PC-9 (cell line): ENCODE measurements at regions not wholly inside any gene's neighbourhood (a gene's known extent, or its start where the extent isn't known, plus 50 kb on each side); places are given as distances from the start of the nearest gene placed in this dataset.
A peak's percentile ranks its signal among the peaks of the same experiment; 100 is the strongest.

ENCODE experiments used
- BruUV-seq: library from RNA; stranded (reverse); fragments of 400-500 nt; replicated peaks from 2 replicates; lab custom pipeline; 2021; lab: Mats Ljungman, UMichigan
- CTCF ChIA-PET: fragments of 300-600 bp; sonication (Branson Sonifier 250); formaldehyde crosslinking; loops from one replicate; lab custom pipeline; 2022; ENCODE audit warnings: antibody characterized with exemption; lab: Charles Lee
- POLR2A ChIA-PET: fragments of 300-600 bp; sonication (Branson Sonifier 250); formaldehyde crosslinking; loops from one replicate; lab custom pipeline; 2022; ENCODE audit warnings: antibody characterized with exemption; ENCODE audit not compliant: unreplicated experiment; lab: Charles Lee
- DNase-seq, 2 experiments: peaks; one replicate each; pipeline versions ENCODE4 v3.0.0 to v3.0.0-alpha.2; 2015 to 2022; ENCODE audit warnings: mixed read lengths in 1 of 2
- H2AFZ ChIP-seq: fragments of 200-600 bp; sonication (generic); 2 replicates; pipeline ENCODE4 v1.8.1; 2017; ENCODE audit warnings: antibody characterized with exemption
- H3F3A ChIP-seq: fragments of 200-600 bp; sonication (generic); 2 replicates; pipeline ENCODE4 v1.8.1; 2017; ENCODE audit warnings: antibody characterized with exemption, mild to moderate bottlenecking, low read depth; ENCODE audit not compliant: insufficient read depth
- H3K27ac ChIP-seq: fragments of 200-600 bp; sonication (generic); 2 replicates; pipeline ENCODE4 v1.6.1; 2016; ENCODE audit warnings: mixed run types
- H3K27me3 ChIP-seq: fragments of 200-600 bp; sonication (generic); 2 replicates; pipeline ENCODE4 v1.6.1; 2016; ENCODE audit warnings: low read depth, mixed run types; ENCODE audit not compliant: insufficient read depth
- H3K36me3 ChIP-seq: fragments of 200-600 bp; sonication (generic); 2 replicates; pipeline ENCODE4 v1.6.1; 2016; ENCODE audit warnings: low read depth, mixed run types
- H3K4me1 ChIP-seq: fragments of 200-600 bp; sonication (generic); replicated peaks from 2 replicates; pipeline ENCODE4 v1.6.1; 2016; ENCODE audit warnings: mixed run types; ENCODE audit not compliant: insufficient read depth
- H3K4me2 ChIP-seq: fragments of 200-600 bp; sonication (generic); 2 replicates; pipeline ENCODE4 v1.6.1; 2017; ENCODE audit warnings: mixed run types
- H3K4me3 ChIP-seq: fragments of 200-600 bp; sonication (generic); 2 replicates; pipeline ENCODE4 v1.6.1; 2016; ENCODE audit warnings: mixed run types
- H3K79me2 ChIP-seq: fragments of 200-600 bp; sonication (generic); 2 replicates; pipeline ENCODE4 v1.6.1; 2017; ENCODE audit warnings: low read depth, mixed run types
- H3K9me2 ChIP-seq: fragments of 200-600 bp; sonication (generic); 2 replicates; pipeline ENCODE4 v1.8.1; 2017; ENCODE audit warnings: mild to moderate bottlenecking; ENCODE audit not compliant: insufficient read depth
- H3K9me3 ChIP-seq: fragments of 200-600 bp; sonication (generic); 2 replicates; pipeline ENCODE4 v1.8.1; 2016; ENCODE audit warnings: low read depth; ENCODE audit not compliant: insufficient read depth
- H4K20me1 ChIP-seq: fragments of 200-600 bp; sonication (generic); 2 replicates; pipeline ENCODE4 v1.8.1; 2017; ENCODE audit not compliant: insufficient read depth
- CTCF ChIP-seq: fragments of 200-600 bp; sonication (generic); conservative IDR thresholded peaks from 2 replicates; pipeline ENCODE4 v1.6.1; 2017; ENCODE audit warnings: mixed run types, antibody characterized with exemption, mild to moderate bottlenecking, moderate library complexity
- EZH2 ChIP-seq: fragments of 200-600 bp; sonication (generic); IDR thresholded peaks from 2 replicates; pipeline ENCODE4 v1.8.0; 2017; ENCODE audit warnings: antibody characterized with exemption, low read depth
- intact Hi-C: fragments of 100-400 bp; cut with micrococcal nuclease; formaldehyde crosslinking; loops from one replicate; pipeline ENCODE4 v1.10.0; 2022; ENCODE audit not compliant: unreplicated experiment

DNA sequence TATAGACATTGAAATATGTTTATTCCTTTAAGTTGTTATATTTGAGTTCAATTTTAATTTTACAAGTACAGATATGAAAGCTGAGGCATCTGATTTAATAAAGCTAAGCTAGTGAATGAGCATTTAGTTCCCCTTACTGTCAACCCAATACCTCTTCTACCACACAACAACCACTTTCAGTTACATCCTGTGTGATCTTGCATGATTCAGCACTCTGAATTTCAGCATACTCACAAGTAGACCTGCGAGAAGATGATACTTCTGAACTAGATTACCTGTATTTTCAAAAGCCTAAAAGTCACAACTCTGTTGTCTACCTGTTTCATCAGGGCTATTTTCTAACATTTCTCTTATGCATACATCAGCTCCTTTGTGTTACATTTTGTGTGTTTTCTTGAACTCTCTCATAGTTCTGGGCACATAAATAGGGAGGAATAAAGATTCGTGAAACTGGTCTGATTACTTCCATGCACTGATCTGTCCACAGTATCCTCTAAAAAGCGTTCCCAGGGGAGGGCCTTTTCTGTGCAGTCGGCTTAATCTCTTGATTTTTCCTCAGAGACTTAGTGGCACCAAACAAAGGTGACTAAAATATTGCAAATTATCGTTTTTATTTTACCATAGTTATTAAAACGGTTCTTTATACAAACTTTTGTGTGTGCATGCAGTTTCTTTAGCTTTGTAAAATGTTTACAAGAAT, 2025.5 kb upstream of the NUDT12 start:
- Histone ChIP-seq H3K27ac (no peak overlapping the region), H4K20me1 (no peaks in the 10 kb centered on the region), H3K27me3 (no peaks in the 10 kb centered on the region), H3K4me1 (0 out of 2 replicates have a peak, but pooled peaks cover 5% of the 10 kb centered on the region), H3K4me2 (peak overlapping the region; percentile 0; the same call in 1 of the 2 replicates), H2AFZ (peak overlapping the region; percentile 74; the same call in 1 of the 2 replicates), H3K9me3 (no peaks in the 10 kb centered on the region), H3K4me3 (no peak overlapping the region), H3K79me2 (no peaks in the 10 kb centered on the region), H3K9me2 (no peaks in the 10 kb centered on the region), H3K36me3 (no peaks in the 10 kb centered on the region), H3F3A (no peaks in the 10 kb centered on the region)
- no peak for TF ChIP-seq CTCF
- no peak for TF ChIP-seq EZH2
- intact Hi-C loops, result no loop called here
- ChIA-PET POLR2A (no interaction called here), CTCF (no interaction called here)
- no TSS peak for BruUV-seq
- DNase-seq, result no peak

DNA sequence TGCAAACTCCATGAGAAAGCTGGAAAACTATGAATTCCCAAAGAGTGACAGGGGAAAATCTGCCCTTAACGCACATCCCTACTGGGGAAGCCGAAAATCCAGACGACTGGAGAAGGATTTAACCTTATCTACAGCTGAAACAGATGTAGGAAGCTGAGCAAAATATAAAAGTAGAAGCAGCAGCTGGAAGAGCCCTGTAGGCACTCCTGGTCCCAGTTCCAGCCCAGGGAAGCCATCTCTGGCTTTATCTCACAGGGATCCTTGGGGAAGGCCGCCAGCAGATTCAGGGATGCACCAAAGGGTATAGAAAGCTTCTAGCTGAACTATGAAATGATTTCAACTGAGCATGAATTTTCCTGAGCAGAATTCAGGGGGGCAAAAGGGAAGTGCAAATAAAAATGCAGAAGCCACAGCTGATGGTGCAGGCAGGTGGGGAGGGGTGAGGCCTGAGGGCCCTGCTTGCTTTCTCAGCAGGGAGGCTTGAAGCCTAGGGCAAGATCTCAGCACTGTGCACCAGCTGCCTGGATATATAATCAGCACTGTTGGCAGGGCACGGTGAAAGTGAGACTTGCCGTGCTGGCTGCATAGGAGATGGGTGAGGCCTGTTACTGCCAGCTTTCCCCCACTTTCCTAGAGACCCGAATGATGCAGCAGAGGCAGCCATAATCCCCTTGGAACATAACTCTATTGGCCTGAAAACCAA, 2019.5 kb upstream of the NUDT12 start:
- H3K27me3 ChIP-seq, result no peaks in the 10 kb centered on the region
- no peak overlapping the region for H2AFZ ChIP-seq
- no peaks in the 10 kb centered on the region for H3K79me2 ChIP-seq
- H3K27ac ChIP-seq, result no peak overlapping the region
- no peaks in the 10 kb centered on the region for H3K9me2 ChIP-seq
- no peaks in the 10 kb centered on the region for H3K4me1 ChIP-seq
- CTCF ChIA-PET, result no interaction called here
- no peaks in the 10 kb centered on the region for H3K36me3 ChIP-seq
- no peaks in the 10 kb centered on the region for H3K9me3 ChIP-seq
- no peak for TF ChIP-seq EZH2
- no peak for TF ChIP-seq CTCF
- no peak overlapping the region for H3K4me3 ChIP-seq
- no peak for DNase-seq
- H3F3A ChIP-seq, result no peaks in the 10 kb centered on the region
- H4K20me1 ChIP-seq, result no peaks in the 10 kb centered on the region
- intact Hi-C loops, result no loop called here
- BruUV-seq, result no TSS peak
- POLR2A ChIA-PET, result no interaction called here
- no peak overlapping the region for H3K4me2 ChIP-seq

DNA sequence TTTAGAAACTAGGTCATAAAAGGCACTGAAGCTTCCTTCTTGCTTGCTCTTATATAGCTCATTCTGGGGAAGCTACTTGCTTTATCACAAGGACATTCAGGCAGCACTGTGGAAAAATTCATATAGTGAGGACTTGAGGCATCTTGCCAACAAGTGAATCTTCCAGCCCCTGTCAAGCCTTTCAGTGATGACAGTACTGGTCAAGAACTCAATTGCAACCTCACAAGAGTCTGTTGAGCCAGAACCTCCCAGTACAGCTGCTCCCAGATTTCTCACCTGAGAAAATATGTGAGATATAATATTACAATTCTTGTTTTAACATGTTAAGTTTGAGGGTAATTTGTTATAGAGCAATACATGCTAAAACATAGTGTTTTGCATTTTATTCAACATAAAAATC, 2011.0 kb upstream of the NUDT12 start:
- Histone ChIP-seq H3F3A (no peaks in the 10 kb centered on the region), H2AFZ (no peak overlapping the region), H3K79me2 (no peaks in the 10 kb centered on the region), H3K27ac (no peak overlapping the region), H3K9me2 (no peaks in the 10 kb centered on the region), H3K27me3 (no peaks in the 10 kb centered on the region), H3K4me1 (no peaks in the 10 kb centered on the region), H3K4me2 (no peak overlapping the region), H3K36me3 (no peaks in the 10 kb centered on the region), H4K20me1 (no peaks in the 10 kb centered on the region; the same call in 1 of the 2 replicates), H3K4me3 (no peak overlapping the region), H3K9me3 (no peaks in the 10 kb centered on the region)
- BruUV-seq, result no TSS peak
- TF ChIP-seq CTCF (no peak), EZH2 (no peak)
- intact Hi-C loops, result no loop called here
- POLR2A ChIA-PET, result interaction anchor here (0.6 kb wide), 1 partner anchor 191 kb away, joined by 3 read pairs; no protein-coding TSS in a partner anchor
- CTCF ChIA-PET, result no interaction called here
- no peak for DNase-seq
